ENCODE measurements at regions not wholly inside any gene's neighbourhood (a gene's known extent, or its start where the extent isn't known, plus 50 kb on each side); places are given as distances from the start of the nearest gene placed in this dataset.

DNA sequence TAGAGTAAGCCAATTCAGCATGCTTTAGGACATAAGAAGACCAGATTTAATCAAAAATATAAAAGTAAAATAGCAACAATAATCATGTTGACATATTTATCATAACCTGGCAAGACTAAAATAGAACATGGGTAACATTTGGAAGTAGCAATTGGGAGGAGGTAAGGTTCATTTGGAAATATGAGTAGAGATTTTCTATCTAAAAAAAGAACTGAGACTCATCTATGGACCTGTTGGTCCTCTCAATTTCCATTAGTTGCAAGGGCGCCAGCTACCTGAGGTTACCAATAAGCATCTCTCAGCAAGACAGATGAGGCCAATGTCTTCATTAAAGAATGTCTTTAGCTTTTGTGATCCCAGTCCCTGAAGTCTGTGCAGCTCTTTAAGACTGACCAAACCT, 196.0 kb downstream of the IRS1 start:
- DNase-seq: no peak
- no peak for ATAC-seq (ENCODE audit: insufficient read depth, low read depth)
- Histone ChIP-seq H3K9ac (ENCODE audit: low read depth, low read length) (no peak overlapping the region), H2AFZ (ENCODE audit: low read depth, low read length) (no peak overlapping the region), H3K79me2 (ENCODE audit: insufficient read depth, low read length) (no peaks in the 10 kb centered on the region), H4K20me1 (ENCODE audit: insufficient read depth, low read length) (no peaks in the 10 kb centered on the region), H3K36me3 (ENCODE audit: insufficient read depth, low read length) (no peaks in the 10 kb centered on the region), H3K27me3 (ENCODE audit: insufficient read depth, low read length, poor library complexity) (no peaks in the 10 kb centered on the region), H3K9me3 (ENCODE audit: insufficient read depth, low read length, severe bottlenecking) (no peaks in the 10 kb centered on the region), H3K4me2 (ENCODE audit: insufficient read depth, low read length) (no peak overlapping the region), H3K27ac (ENCODE audit: low read length) (no peak overlapping the region), H3K4me3 (ENCODE audit: low read depth in 1 of 2, low read length in 2 of 2) (no peak overlapping the region), H3K4me1 (ENCODE audit: insufficient read depth, low read length) (peaks cover 49% of the 10 kb centered on the region)
- no peak for TF ChIP-seq CTCF (IDR thresholded peaks at IDR 0.05; ENCODE audit: borderline replicate concordance, extremely low read depth, low read length, poor library complexity, severe bottlenecking)
- TF ChIP-seq EZH2 (IDR thresholded peaks at IDR 0.05; ENCODE audit: borderline replicate concordance, low read depth, low read length, severe bottlenecking): no peak

GRCh38 chr2:226601881-226602662, 197.5 kb downstream of the IRS1 start:
- Histone ChIP-seq H3K27ac (ENCODE audit: low read length) (peak overlapping the region; percentile 39; the same call in 1 of the 2 replicates), H3K4me1 (ENCODE audit: insufficient read depth, low read length) (peaks cover 33% of the 10 kb centered on the region), H3K36me3 (ENCODE audit: insufficient read depth, low read length) (no peaks in the 10 kb centered on the region), H3K9ac (ENCODE audit: low read depth, low read length) (no peak overlapping the region), H3K27me3 (ENCODE audit: insufficient read depth, low read length, poor library complexity) (no peaks in the 10 kb centered on the region), H3K79me2 (ENCODE audit: insufficient read depth, low read length) (no peaks in the 10 kb centered on the region), H3K4me2 (ENCODE audit: insufficient read depth, low read length) (no peak overlapping the region), H3K9me3 (ENCODE audit: insufficient read depth, low read length, severe bottlenecking) (no peaks in the 10 kb centered on the region), H3K4me3 (ENCODE audit: low read depth in 1 of 2, low read length in 2 of 2) (no peak overlapping the region), H2AFZ (ENCODE audit: low read depth, low read length) (no peak overlapping the region), H4K20me1 (ENCODE audit: insufficient read depth, low read length) (no peaks in the 10 kb centered on the region)
- ATAC-seq (ENCODE audit: insufficient read depth, low read depth): peak; percentile 80
- no peak for DNase-seq
- TF ChIP-seq EZH2 (IDR thresholded peaks at IDR 0.05; ENCODE audit: borderline replicate concordance, low read depth, low read length, severe bottlenecking): no peak
- TF ChIP-seq CTCF (IDR thresholded peaks at IDR 0.05; ENCODE audit: borderline replicate concordance, extremely low read depth, low read length, poor library complexity, severe bottlenecking): no peak

- Histone ChIP-seq H4K20me1 (ENCODE audit: insufficient read depth, low read length) (no peaks in the 10 kb centered on the region), H3K9ac (ENCODE audit: low read depth, low read length) (no peak overlapping the region), H3K4me1 (ENCODE audit: insufficient read depth, low read length) (peaks cover 29% of the 10 kb centered on the region), H3K36me3 (ENCODE audit: insufficient read depth, low read length) (no peaks in the 10 kb centered on the region), H3K27ac (ENCODE audit: low read length) (no peak overlapping the region), H3K4me2 (ENCODE audit: insufficient read depth, low read length) (no peak overlapping the region), H3K27me3 (ENCODE audit: insufficient read depth, low read length, poor library complexity) (no peaks in the 10 kb centered on the region), H2AFZ (ENCODE audit: low read depth, low read length) (no peak overlapping the region), H3K9me3 (ENCODE audit: insufficient read depth, low read length, severe bottlenecking) (no peaks in the 10 kb centered on the region), H3K4me3 (ENCODE audit: low read depth in 1 of 2, low read length in 2 of 2) (no peak overlapping the region), H3K79me2 (ENCODE audit: insufficient read depth, low read length) (no peaks in the 10 kb centered on the region)
- TF ChIP-seq EZH2 (IDR thresholded peaks at IDR 0.05; ENCODE audit: borderline replicate concordance, low read depth, low read length, severe bottlenecking) (no peak), CTCF (IDR thresholded peaks at IDR 0.05; ENCODE audit: borderline replicate concordance, extremely low read depth, low read length, poor library complexity, severe bottlenecking) (no peak)
- no peak for ATAC-seq (ENCODE audit: insufficient read depth, low read depth)
- no peak for DNase-seq
Measured at GRCh38 chr2:226600802-226601201, 198.8 kb downstream of the IRS1 start.
